HG03095 (cell line): ENCODE measurements at regions not wholly inside any gene's neighbourhood (a gene's known extent, or its start where the extent isn't known, plus 50 kb on each side); places are given as distances from the start of the nearest gene placed in this dataset.
"Not testable (repeated sequence)": the region's sequence is repeated elsewhere in the genome, so short reads cannot be mapped to it uniquely, and the experiment has no call there.

Experiments
- ATAC-seq: cut with Tn5 transposase; IDR thresholded peaks from one replicate; pipeline ENCODE4 v1.9.1; 2021; ENCODE audit warnings: moderate library complexity; ENCODE audit not compliant: unreplicated experiment

DNA sequence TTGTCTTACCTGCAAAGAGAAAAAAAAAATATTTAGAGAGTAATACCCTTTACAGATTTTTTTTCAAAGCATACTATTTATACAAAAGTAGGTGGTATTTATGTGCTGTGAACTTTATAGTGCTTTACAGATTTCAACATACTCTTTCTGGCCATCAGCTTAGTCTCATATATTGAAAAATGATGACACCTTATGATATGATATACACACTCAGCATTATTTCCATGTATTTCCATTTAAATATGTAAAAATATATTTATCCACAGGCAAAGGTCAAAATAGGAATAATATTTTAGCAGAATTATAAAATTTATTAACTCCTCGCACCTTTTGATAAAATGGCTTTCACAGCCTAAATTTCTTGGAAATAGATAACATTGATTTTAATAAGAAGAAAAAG lies 815.8 kb upstream of the EPHA5 start:
- ATAC-seq, result no peak

DNA sequence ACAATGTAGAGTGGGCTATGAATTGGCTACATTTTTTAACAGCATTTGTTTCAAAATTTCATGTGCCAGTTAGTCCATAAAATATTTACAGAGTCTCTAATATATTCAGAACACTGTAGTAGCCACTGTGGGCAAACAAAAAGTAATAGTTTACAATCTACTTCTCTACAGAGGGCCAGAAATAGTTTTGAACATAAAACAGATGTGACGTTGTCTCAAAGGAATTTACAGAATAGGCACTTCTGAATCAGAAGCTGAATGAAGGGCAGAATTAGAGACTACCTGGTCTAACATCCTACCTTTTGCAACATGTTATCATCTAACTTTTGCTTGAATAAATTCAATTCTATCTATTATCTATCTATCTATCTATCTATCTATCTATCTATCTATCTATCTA lies 811.9 kb upstream of the EPHA5 start:
- no peak for ATAC-seq

DNA sequence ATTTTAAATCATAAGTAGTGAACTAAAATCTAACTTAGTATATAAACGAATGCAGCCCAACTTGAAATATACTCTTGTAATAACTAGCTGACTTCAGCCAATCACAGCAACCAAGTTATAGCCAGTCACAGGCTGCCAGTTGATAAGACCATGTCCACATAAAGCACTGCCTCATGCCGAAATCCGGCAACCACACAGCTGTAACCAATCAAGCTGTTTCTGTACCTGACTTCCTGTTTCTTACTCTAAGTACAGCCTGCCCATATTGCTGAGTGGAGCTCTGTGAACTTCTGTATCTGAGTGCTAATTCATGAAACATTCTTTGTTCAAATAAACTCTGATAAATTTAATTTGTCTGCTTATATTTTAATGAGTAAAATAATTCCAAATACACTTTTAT lies 805.3 kb upstream of the EPHA5 start:
- ATAC-seq, result no peak

DNA sequence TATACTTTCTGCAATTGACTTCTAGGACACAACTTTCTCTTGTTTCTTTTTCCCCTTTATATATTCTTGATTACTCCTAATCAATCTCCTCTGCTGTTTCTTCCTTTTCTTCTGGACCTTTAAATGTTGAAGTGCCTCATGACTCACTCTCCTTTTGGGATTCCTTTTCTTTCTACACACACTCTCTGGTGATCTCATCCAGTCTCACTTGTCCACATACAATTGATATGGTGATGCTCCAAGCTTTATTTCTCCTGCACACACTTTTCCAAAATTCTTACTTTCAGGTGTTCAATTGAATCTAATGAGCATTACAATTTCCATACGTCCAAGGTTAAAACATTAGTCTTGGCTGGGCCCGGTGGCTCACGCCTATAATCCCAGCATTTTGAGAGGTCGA lies 794.8 kb upstream of the EPHA5 start:
- no peak for ATAC-seq

DNA sequence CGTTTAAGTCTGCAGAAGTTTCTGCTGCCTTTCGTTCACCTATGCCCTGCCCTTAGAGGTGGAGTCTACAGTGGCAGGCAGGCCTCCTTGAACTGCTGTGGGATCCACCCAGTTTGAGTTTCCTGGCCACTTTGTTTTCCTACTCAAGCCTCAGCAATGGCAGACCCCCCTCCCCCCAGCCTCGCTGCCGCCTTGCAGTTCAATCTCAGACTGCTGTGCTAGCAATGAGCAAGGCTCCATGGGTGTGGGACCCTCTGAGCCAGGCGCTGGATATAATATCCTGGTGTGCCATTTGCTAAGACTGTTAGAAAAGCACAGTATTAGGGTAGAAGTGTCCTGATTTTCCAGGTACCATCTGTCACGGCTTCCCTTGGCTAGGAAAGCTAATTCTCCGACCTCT lies 792.6 kb upstream of the EPHA5 start:
- not testable (repeated sequence) for ATAC-seq

DNA sequence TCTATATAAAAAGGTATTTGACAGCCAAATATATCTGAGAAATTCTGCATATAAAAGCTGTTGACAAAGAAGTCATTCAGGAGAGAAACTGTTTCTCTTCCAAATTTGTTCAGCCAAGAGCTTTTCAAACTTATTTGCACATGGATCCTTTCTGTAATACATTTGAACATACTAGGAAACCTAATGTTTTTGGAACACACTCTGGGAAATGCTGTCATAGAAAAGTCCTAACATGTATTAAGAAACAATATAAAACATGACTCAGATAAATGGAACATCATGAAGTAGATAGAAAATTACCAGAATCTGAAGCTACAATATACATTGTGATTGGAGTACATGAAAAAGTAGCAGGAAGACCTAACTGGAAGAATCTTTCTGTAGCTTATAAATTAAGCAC lies 781.5 kb upstream of the EPHA5 start:
- no peak for ATAC-seq

DNA sequence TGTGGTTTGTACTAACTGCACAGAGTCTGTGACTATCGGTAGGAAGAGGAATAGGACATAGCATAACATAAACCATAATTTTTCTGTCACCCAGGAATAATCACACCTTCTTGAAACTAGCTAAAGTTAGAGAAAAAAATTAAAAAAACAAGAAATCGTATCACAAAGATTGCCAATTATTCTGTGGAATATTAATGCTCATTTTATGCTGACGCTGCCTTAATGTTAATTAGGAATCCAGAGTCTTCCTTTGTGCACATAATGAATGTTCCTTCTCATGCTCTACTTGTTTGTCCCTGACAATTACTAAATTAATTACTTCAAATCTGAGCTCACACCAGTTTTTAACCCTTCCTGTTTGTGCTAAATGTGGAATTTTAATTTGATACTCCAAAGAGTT lies 772.7 kb upstream of the EPHA5 start:
- no peak for ATAC-seq

DNA sequence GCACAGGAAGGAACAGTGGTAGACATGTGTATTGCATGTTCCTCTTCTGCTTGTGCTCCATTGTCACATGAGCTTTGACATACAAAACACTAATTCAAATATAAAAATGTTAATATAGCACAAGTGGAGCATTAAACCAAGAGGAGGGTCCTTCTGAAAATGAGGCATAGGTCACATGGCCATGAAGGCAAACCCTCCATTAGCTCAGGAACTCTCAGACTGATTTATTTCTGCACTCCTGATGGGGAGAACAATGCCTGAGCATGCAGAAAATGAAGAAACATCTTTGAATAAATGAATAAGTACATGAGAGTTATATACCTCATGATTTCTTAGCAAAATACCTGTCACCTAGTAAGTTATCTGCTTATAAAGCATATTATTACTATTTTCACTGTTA lies 769.2 kb upstream of the EPHA5 start:
- ATAC-seq, result no peak

DNA sequence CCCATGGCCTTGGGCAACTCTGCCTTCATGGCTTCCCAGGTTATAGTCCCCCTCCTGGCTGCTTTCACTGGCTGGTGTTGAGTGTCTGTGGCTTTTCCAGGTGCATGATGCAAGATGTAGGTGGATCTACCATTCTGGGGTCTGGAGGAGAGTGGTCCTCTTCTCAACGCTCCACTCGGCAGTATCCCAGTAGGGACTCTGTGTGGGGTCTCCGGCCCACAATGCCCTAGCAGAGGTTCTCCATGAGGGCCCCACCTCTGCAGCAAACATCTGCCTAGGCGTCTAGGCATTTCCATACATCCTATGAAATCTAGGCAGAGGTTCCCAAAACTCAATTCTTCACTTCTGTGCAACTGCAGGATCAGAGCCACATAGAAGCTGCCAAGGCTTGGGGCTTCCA lies 763.4 kb upstream of the EPHA5 start:
- ATAC-seq, result no peak

DNA sequence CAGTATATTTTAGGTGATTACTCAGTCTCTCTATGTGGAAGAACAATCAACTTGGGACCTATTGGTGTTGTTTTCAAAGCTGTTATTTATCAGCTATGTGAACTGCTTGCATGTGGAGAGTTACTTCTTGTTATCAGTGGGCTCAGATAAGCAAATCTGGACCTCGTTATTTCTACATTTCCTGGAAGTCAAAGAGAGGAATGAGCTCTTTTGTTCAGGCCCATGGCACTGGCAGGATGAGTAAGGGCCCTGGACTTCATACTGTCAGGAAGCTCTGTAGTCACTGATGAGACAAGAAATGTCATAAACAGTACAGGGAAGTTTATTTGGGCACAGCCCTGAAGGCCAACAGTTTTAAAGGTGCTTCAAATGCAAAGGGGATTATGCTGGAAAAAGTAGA lies 760.6 kb upstream of the EPHA5 start:
- ATAC-seq, result no peak

DNA sequence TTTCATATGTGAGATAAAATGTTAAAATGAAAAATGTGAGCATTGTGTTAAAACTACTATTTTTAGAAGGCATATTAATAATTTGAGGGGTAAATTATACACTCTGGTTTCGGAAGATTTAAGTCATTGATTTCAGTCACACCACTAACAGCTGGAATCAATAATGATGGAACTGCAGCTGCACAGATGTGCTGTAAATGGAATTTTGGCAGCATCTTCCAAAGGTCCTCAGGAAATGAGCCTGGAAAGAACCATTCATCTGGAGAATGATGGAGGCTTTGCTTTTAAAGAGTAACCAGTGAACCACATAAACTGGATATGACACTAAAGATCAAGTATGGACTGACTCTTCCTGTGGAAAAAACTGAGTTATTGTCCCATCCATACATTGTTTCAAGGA lies 759.0 kb upstream of the EPHA5 start:
- no peak for ATAC-seq

DNA sequence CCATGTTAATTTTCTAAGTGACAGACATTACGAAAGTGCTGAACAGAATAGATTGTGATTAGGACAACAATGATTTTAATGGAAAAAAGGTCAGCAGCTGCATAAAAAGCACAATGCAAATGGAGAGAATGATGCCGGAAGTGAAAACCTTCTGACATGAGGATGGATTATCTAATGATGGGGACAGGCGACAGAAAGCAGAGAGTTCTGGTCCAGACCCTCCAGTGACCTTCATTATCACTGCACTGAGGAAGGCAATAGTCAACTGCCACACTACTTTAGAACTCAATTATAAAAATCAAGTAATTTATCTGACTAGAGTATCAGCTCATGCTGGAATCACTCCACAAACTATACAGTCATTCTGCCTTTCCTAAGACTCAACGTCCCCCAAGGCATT lies 746.1 kb upstream of the EPHA5 start:
- ATAC-seq, result no peak

DNA sequence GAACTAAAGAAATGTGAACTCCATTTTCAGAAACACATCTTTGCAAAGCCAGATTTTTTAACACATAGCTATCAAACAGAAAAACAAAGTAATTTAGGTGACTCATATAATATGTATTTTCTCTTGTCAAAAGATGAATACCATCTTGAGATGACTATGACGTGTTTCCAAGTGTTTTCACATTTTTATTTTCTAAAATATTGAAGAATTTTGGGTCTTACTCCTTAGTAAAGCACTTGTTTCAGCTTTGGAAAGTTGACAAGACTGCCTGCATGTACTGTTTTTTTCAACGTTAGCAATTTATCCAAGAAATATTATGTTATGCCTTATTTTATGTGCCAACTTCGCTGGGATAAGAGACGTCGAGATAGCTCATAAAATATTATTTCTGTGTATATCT lies 733.9 kb upstream of the EPHA5 start:
- ATAC-seq, result no peak

DNA sequence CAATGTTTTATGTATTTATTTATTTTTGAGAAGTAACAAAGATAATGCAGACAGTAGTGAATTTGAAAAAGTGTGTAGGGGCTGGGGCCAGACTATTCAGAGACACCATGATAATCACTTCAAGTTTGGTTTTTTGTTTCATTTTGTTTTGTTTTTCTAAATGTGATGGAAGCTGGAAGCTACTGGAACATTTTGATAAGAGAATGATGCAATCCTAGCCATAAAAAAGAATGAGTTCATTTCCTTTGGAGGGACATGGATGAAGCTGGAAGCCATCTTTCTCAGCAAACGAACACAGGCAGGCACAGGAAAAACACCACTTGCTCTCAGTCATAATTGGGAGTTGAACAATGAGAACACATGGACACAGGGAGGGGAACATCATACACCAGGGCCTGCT lies 706.6 kb upstream of the EPHA5 start:
- ATAC-seq, result no peak

DNA sequence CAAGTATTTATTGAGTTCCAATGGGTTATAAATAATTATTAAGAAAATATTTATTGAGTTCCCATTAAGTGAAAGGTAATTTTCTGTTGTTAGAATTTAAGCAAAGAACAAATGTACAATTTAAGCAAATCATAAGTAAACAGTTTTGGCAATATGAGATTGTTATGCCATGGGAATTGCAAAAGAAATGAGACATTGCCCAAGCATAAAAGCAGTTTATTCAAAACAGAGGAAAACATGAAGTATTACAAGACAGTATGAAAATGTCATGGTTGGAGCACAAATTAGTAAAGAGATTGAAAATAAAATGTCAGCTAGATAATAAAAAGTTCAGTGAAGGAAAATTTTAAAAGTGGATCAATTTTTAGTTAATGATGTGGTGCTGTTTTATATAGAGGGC lies 706.1 kb upstream of the EPHA5 start:
- ATAC-seq, result no peak

DNA sequence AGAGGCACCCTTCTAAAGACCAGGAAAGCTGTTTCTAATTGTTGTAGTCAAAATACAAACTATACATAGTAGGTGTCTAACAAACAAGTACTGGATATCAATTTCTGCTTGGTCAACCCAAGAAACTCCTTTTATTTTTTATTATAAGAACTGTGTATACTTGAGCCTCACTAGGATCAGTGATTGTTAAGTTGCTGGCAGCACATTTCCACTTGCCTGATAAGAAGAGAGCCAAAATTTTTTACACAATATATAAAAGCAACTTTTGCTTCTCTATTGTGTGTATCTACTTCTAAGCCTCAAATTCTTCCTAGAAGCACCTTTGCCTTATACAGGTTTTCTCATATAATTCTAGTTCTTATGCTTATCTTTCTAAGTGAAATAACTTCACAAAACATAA lies 703.0 kb upstream of the EPHA5 start:
- ATAC-seq, result no peak

DNA sequence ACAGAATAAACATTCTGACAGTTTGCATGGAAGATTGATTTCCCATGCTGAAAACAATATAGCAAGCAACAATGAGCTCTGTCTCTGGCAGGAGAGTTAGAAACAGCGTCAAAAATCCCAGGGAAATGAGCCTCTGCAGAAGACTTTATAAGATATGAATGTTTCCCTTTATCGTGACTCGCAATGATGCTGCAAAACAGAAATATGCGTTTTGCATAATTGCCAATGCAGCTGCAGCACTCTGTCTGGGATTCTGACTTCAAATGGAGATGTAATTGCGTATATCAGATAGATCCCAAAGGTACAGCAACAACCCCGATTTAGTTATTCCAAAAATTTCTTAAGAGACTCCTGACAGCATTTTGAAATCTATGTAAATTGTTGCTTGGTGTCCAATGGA lies 702.4 kb upstream of the EPHA5 start:
- ATAC-seq, result no peak

DNA sequence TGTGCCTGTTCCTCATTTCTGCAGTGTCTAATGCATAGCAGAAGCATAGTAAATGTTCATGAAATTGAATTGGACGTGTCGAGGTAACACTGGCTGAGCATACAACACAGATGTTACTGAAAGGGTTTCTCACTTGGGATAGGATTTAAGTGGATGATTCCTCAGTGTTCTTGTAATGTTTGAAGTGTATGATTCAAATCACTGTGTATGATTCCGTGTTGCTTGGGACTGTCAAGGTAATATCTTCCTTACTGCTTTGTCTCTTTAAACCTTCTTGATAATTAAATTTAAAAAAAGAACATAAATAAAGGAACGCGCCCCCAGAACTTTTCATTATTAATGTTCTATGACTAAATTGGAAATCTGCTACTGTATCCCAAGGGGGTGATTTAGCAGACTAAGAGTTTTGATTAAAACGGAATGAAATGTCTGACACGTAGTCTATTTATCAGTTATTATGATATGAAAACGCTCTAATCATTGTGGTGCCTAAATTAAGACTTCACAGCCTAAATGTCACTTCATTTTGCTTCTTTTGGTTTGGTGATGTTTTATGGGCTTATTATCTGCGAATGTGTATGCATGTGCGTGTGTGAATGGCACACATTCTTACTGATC lies 696.9 kb upstream of the EPHA5 start:
- ATAC-seq, result no peak

DNA sequence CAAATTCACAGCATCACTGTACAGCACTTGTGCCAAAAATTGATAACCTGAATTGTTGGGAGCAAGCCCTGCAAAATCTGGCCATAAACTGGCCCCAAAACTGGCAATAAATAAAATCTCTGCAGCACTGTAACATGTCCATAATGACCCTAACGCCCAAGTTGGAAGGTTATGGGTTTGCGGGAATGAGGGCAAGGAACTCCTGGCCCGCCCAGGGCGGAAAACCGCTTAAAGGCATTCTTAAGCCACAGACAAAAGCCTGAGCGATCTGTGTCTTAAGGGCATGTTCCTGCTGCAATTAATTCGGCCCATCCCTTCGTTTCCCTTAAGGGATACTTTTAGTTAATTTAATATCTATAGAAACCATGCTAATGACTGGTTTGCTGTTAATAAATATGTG lies 690.1 kb upstream of the EPHA5 start:
- ATAC-seq, result not testable (repeated sequence)

DNA sequence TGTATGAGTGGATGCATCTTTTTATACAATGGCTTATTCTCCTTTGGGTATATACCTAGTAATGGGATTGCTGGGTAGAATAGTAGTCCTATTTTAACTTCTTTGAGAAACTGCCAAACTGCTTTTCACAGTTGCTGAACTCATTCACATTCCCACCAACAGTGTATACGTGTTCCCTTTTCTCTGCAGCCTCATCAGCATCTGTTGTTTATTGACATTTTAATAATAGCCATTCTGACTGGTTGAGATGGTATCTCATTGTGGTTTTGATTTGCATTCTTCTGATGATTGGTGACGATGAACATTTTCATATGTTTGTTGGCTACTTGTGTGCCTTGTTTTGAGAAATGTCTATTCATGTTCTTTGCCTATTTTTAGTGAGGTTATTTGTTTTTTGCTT lies 687.0 kb upstream of the EPHA5 start:
- ATAC-seq, result no peak

DNA sequence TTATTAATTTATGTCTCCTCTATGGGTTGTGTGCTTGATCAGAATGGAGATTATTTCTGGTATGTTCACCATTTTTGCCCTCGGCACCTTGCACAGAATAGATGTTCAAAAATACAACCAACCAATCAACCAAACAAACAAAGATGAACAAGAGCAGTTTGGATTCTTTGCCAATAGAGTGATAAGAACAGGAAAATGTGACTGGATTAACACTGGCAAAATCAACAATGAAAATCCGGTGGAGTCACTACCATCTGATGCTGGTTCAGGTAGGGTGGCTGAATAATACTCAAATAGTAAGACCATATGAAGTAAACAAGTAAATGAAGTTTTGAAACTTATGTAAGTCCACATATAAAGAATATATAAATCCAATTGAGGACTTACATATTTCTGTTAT lies 685.0 kb upstream of the EPHA5 start:
- no peak for ATAC-seq

DNA sequence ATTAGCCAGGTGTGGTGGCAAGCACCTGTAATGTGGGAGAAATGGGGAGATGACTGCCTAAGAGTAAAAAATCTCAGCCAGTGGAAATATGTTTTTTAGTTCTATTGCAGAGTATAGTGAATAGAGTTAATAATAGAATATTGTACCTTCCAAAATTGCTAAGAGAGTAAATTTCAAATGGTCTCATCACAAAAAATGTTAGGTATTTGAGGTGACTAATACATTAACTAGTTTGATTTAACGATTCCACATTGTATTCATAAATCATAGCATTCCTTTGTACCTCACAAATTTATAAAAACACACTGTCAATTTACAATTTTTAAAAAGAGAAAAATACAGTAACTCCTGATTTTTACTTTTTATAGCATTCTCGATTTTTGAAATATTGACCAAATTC lies 681.5 kb upstream of the EPHA5 start:
- ATAC-seq, result no peak

DNA sequence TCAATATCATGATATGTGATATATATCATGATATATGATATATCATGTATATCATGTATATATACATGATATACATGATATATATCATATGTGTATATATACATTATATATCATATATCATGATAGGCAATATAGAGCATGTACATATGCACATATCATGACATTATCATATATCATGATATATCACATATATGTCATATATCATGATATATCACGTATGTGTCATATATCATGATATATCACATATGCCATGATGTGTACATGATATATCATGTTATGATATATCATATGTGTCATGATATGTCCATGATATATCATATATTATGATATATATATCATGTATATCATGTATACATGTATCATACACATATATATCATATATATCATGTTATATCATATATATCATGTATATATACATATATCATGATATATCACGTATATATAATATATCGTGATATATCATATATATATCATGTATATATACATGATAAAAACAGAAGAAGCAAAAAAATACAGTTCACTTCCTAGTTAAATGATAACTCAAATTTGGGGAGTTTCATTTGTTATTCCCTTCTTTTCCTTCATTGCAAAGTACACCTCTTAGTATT lies 670.1 kb upstream of the EPHA5 start:
- no peak for ATAC-seq
